MCF 10A (cell line): ENCODE measurements at regions not wholly inside any gene's neighbourhood (a gene's known extent, or its start where the extent isn't known, plus 50 kb on each side); places are given as distances from the start of the nearest gene placed in this dataset.

ENCODE experiments used
- BruUV-seq: library from RNA; stranded (reverse); fragments of 400-500 nt; replicated peaks from 2 replicates; lab custom pipeline; 2021; lab: Mats Ljungman, UMichigan
- CTCF ChIA-PET: fragments of 300-600 bp; sonication (Branson Sonifier 250); formaldehyde crosslinking; extraction: SDS; loops from one replicate; lab custom pipeline; 2021; ENCODE audit warnings: antibody characterized with exemption, inconsistent platforms; lab: Yijun Ruan, JAX
- POLR2A ChIA-PET: fragments of 300-600, 350-650 bp; sonication (Branson Sonifier 250); formaldehyde crosslinking; extraction: SDS; loops from one replicate; lab custom pipeline; 2020; ENCODE audit warnings: antibody characterized with exemption, inconsistent platforms; lab: Yijun Ruan, JAX
- DNase-seq: peaks from one replicate; pipeline ENCODE4 v3.0.0-alpha.2; 2018; ENCODE audit not compliant: unreplicated experiment
- H3K27ac Mint-ChIP-seq: one replicate; pipeline ENCODE4 v1.8.0; 2022; ENCODE audit warnings: mild to moderate bottlenecking, low read depth, mixed read lengths; ENCODE audit not compliant: unreplicated experiment
- H3K27me3 Mint-ChIP-seq: one replicate; pipeline ENCODE4 v1.8.0; 2022; ENCODE audit warnings: mixed read lengths; ENCODE audit not compliant: insufficient read depth, unreplicated experiment
- H3K36me3 Mint-ChIP-seq: one replicate; pipeline ENCODE4 v1.8.0; 2022; ENCODE audit warnings: mild to moderate bottlenecking, moderate library complexity, mixed read lengths; ENCODE audit not compliant: insufficient read depth, unreplicated experiment
- H3K4me1 Mint-ChIP-seq: one replicate; pipeline ENCODE4 v1.8.0; 2022; ENCODE audit warnings: mixed read lengths; ENCODE audit not compliant: insufficient read depth, unreplicated experiment
- H3K4me3 Mint-ChIP-seq: one replicate; pipeline ENCODE4 v1.8.0; 2022; ENCODE audit warnings: mild to moderate bottlenecking, moderate library complexity, mixed read lengths; ENCODE audit not compliant: unreplicated experiment
- H3K9me3 Mint-ChIP-seq: one replicate; pipeline ENCODE4 v1.8.0; 2022; ENCODE audit warnings: mixed read lengths; ENCODE audit not compliant: unreplicated experiment
- CTCF ChIP-seq: fragments of 200-600 bp; IDR thresholded peaks from one replicate; pipeline ENCODE4 v1.8.0; 2022; ENCODE audit warnings: antibody characterized with exemption, mild to moderate bottlenecking; ENCODE audit not compliant: unreplicated experiment
- intact Hi-C: fragments of 100-400 bp; cut with micrococcal nuclease; formaldehyde crosslinking; loops from 2 replicates; pipeline ENCODE4 v1.14.1; 2022

DNA sequence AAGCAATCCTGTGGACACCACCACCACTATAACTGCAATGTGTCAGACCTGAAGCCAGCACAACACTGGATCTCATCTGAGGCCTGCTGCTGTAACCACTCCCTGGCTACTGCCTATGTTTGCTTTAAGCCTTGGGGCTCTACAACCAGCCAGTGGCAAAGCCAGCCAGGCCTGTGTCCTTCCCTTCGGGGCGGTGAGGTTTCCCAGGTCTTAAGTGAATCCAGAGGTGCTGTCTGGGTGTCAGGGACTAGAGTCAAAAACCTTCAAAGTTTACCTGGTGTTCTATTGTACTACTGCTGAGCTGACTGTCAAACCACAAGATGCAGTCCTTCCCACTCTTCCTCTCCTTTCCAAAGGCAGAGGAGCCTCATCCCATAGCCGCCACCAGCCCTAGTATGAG is 750.5 kb downstream of the FAM133A start:
- Mint-ChIP-seq H3K27me3 (peaks cover 47% of the 10 kb centered on the region), H3K4me3 (no peak overlapping the region), H3K9me3 (no peaks in the 10 kb centered on the region), H3K4me1 (no peaks in the 10 kb centered on the region), H3K36me3 (no peaks in the 10 kb centered on the region), H3K27ac (no peak overlapping the region)
- intact Hi-C loops = no loop called here
- no peak for DNase-seq
- ChIA-PET POLR2A (no interaction called here), CTCF (no interaction called here)
- no peak for TF ChIP-seq CTCF
- no TSS peak for BruUV-seq

GRCh38 chrX:94430091-94430490 is 756.1 kb downstream of the FAM133A start:
- H3K4me3 Mint-ChIP-seq = no peak overlapping the region
- TF ChIP-seq CTCF = no peak
- H3K27ac Mint-ChIP-seq = no peak overlapping the region
- intact Hi-C loops = no loop called here
- H3K36me3 Mint-ChIP-seq = no peaks in the 10 kb centered on the region
- BruUV-seq = no TSS peak
- ChIA-PET CTCF (no interaction called here), POLR2A (no interaction called here)
- H3K4me1 Mint-ChIP-seq = no peaks in the 10 kb centered on the region
- no peaks in the 10 kb centered on the region for H3K9me3 Mint-ChIP-seq
- DNase-seq = no peak
- H3K27me3 Mint-ChIP-seq = peaks cover 43% of the 10 kb centered on the region

- Mint-ChIP-seq H3K9me3 (no peaks in the 10 kb centered on the region), H3K27ac (no peak overlapping the region), H3K36me3 (no peaks in the 10 kb centered on the region), H3K4me1 (no peaks in the 10 kb centered on the region), H3K4me3 (no peak overlapping the region), H3K27me3 (peaks cover 42% of the 10 kb centered on the region)
- ChIA-PET CTCF (interaction anchor here (1.0 kb wide), 1 partner anchor 11 kb away, joined by 3 read pairs; no protein-coding TSS in a partner anchor), POLR2A (no interaction called here)
- DNase-seq = no peak
- no peak for TF ChIP-seq CTCF
- intact Hi-C loops = no loop called here
- BruUV-seq = no TSS peak
Measured at GRCh38 chrX:94435799-94436198, 761.8 kb downstream of the FAM133A start.

DNA sequence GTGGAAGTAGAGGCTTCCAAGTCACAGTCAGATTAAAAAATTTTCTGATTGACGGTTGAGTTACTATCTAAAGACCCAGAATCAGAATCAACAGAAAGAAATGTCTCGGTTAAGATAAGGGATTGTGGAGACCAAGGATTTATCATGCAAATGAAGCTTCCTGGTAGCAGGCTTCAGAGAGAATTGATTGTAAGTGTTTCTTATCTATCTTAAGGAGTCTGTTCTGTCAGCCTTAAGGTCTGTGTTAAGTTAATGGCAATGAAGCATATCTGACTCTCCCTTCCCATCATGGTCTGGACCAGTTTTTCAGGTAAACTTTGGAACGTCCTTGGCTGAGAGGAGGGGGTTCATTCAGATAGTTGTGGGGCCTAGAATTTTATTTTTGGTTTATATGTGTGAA is 780.2 kb downstream of the FAM133A start:
- ChIA-PET CTCF (no interaction called here), POLR2A (no interaction called here)
- no peaks in the 10 kb centered on the region for H3K36me3 Mint-ChIP-seq
- no peaks in the 10 kb centered on the region for H3K9me3 Mint-ChIP-seq
- TF ChIP-seq CTCF = no peak
- H3K4me3 Mint-ChIP-seq = no peak overlapping the region
- no peak for DNase-seq
- intact Hi-C loops = no loop called here
- no peaks in the 10 kb centered on the region for H3K4me1 Mint-ChIP-seq
- no TSS peak for BruUV-seq
- no peak overlapping the region for H3K27ac Mint-ChIP-seq
- peaks cover 23% of the 10 kb centered on the region for H3K27me3 Mint-ChIP-seq
